ENCODE measurements at regions not wholly inside any gene's neighbourhood (a gene's known extent, or its start where the extent isn't known, plus 50 kb on each side); places are given as distances from the start of the nearest gene placed in this dataset.
"Not testable (repeated sequence)": the region's sequence is repeated elsewhere in the genome, so short reads cannot be mapped to it uniquely, and the experiment has no call there.

DNA sequence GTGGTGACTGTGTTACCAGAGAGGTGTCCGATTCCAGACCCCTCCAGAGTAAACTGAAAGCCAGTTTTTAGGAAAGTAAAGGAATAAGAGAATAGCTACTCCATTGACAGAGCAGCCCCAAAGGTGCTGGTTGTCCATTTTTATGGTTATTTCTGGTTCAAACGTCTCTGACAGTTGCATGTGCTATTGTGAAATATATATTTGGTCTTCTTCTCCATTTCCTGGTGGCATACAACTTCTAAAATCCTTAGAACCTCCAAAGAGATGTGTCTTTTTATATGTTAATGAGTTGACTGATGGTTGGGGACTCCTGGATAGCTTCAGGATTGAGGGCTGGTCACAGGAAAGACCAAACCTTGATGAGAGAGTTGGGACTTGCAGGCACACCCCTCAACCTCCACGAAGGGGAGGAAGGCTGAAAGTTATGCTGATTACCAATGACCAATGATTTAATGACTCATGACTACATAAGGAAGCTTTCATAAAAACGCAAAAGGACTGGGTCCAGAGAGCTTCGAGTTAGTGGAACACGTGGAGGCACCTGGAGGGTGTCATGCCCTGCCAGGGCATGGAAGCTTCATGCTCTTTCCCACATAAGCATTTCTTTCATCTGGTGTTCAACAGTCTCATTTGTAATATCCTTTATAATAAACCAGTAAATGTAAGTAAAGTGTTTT lies 100.7 kb downstream of the SLC16A1 start:
- no peak for DNase-seq

DNA sequence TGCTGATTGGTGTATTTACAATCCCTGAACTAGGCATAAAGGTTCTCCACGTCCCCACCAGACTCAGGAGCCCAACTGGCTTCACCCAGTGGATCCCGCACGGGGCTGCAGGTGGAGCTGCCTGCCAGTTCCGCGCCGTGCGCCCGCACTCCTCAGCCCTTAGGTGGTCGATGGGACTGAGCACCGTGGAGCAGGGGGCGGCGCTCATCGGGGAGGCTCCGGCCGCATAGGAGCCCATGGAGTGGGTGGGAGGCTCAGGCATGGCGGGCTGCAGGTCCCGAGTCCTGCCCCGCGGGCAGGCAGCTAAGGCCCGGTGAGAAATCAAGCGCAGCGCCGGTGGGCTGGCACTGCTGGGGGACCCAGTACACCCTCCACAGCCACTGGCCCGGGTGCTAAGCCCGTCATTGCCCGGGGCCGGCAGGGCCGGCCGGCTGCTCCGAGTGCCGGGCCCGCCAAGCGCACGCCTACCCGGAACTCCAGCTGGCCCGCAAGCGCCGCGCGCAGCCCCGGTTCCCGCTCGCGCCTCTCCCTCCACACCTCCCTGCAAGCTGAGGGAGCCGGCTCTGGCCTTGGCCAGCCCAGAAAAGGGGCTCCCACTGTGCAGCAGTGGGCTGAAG lies 101.5 kb downstream of the SLC16A1 start:
- not testable (repeated sequence) for DNase-seq

DNA sequence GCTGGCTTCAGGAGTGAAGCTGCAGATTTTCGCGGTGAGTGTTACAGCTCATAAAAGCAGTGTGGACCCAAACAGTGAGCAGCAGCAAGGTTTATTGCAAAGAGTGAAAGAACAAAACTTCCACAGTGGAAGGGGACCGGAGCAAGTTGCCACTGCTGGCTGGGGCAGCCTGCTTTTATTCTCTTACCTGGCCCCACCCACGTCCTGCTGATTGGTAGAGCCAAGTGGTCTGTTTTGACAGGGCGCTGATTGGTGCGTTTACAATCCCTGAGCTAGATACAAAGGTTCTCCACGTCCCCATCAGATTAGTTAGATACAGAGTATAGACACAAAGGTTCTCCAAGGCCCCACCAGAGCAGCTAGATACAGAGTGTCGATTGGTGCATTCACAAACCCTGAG lies 102.1 kb downstream of the SLC16A1 start:
- not testable (repeated sequence) for DNase-seq

DNA sequence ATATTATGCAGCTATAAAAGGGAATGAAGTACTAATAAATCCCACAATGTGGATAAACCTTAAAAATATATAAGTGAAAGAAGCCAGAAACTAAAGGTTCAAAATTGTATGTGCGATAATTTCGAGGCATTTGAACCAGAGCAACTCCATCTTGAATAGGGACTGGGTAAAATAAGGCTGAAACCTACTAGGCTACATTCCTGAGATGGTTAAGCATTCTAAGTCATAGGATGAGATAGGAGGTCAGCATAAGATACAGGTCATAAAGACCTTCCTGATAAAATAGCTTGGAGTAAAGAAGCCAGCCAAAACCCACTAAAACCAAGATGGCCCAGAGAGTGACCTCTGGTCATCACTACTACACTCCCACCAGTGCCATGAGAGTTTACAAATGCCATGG lies 103.1 kb downstream of the SLC16A1 start:
- DNase-seq, result no peak

DNA sequence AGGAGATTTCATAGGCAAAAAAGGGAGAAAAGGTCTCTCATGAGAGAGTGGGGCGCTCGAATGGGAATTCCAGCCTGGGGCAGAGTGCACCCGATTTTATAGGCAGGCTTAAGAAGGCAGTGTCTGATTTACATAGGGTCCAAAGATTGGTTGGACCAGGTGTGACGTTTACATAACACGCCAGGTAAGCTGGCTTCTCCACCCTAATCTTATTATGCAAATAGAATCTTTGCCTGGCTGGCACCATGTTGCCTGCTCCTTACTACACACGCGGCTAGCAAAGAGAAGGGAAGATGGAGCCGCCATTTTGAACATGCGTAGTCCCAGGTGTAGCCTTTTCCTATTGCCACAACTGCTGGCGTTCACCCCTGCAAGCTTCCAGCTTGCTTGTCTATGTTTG lies 103.7 kb downstream of the SLC16A1 start:
- no peak for DNase-seq

DNA sequence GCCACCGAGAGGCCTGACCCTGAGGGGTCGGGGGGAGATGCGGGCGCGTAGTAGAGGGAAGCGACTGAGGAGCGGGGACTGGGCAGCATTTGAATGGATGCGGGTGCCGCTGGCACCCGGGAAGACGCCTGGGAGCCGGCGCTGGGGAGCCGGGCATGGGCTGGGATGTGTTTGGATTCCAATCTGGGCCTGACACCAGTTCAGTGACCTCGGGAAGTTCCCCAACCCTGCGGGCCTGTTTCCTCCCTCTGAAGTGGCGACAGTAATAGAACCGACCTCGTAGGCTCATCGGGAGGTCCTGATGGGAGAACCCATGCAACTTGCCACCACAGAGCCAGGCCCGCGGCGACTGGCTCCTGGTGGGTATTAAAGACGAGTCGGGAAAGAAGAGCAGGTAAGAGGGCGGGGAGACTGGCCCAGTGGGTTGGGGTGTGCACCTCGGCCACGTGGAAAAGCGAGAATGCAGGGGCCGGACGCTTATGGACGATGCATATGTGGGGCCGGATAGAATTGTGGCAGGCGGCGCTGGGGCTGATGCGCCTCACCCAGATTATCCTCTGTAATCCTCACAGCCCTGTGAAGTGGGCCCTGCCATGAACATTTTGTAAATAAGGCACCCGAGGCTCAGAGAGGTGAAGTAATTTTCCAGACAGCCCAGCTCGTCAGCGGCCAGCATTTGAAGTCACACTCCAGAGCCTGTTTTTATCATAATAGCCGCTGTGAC lies 105.8 kb downstream of the SLC16A1 start:
- DNase-seq, result no peak

DNA sequence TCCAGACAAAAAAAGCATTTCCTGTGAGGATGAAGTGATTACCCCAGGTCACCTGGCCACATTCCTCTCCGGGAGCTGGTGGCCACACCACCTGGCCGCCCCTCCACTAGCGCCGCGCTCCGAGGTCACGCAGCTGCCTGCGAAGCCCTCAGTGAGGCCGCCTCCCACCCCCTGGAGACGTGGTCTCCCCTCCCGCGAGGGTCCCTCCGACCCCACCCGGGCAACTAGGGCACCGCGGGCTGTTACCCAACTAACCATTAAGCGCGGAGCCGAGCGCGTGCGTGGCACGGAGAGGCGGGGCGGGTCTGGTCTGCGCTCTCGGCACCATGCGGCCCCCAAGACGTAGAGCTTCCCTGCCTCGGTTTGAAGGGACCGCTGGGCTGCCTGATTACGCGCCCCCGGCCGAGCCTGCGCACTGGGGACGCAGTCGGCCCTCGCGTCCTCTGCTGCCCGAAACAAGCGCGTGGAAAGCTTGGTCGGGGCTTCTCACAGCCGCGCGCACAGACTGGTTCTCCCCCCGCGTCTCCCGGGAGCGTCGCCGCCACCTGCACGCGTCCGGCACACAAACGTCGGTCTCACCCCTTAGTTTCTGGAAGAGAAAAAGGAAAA lies 106.5 kb downstream of the SLC16A1 start:
- DNase-seq, result no peak

DNA sequence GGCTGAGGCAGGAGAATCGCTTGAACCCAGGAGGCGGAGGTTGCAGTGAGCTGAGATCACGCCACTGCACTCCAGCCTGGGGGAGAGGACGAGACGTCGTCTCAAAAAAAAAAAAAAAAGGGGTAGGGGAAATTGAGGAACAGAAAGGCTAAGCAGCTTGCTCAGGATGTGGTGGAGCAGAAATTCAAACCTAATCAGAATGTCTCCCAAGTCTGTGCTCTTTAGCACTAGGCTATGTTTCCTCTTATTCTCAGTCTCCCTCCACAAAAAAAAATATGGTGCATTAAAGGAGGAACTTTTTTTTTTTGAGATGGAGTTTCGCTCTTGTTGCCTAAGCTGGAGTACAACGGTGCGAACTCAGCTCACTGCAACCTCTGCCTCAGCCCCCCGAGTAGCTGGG lies 114.2 kb downstream of the SLC16A1 start:
- no peak for DNase-seq

DNA sequence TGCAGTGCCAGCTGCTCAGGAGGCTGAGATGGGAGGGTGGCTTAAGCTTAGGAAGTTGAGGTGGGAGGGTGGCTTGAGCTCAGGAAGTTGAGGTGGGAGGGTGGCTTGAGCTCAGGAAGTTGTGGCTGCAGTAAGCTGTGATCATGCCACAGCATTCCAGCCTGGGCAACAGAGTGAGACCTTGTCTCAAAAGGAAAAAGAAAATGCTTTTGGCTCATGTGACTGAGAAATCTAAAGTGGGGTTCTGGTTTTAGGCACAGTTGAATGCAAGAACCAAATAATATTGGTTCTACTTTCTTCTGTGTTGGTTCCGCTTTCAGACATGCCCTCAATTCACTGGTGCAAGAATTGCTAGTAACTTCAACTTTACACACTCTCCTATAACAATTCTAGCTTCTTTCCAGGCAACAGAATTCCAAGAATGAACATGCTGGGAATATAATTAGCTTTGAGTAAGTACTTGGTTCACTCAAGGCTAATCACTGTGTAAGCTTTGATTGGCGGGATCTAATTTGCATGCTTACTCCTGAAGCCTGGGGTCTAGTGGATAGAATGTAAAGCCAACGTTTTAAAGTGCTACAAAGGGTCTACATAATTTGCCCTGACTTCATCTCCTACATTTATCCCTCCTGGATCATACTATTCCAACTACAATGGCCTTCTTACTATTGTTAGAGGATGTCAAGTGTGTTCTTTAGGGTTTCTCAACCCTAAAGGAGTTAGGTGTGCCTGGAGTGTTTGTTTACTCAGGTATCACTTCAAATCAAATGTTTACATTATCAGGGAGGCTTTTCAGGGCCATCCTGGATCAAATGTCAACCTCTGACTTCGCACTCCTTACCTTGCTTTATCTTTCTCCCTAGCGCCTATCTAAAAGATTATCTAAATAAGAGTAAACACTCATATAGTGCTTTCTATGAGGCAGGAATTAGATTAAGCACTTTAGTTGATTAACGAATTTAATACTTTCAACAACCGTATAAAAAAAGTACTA lies 115.1 kb downstream of the SLC16A1 start:
- DNase-seq, result peak; percentile 77

DNA sequence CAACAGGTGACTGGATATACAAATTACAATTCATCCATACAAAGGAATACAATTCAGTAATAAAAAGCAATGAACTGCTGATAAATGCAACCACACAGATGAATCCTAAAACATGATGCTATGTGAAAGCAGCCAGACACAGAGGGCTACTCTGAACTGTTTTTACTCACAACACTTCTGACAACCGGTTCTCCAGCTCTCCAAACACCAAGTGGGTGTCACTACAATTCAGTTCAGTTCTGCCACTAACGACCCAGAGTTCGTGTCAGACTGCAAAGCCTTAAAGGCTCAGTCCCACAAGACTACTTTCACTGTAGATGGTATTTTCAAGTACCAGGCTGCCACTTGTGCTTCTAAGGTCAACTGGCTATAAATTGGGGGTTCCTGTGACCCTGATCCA lies 119.4 kb downstream of the SLC16A1 start:
- DNase-seq, result no peak

DNA sequence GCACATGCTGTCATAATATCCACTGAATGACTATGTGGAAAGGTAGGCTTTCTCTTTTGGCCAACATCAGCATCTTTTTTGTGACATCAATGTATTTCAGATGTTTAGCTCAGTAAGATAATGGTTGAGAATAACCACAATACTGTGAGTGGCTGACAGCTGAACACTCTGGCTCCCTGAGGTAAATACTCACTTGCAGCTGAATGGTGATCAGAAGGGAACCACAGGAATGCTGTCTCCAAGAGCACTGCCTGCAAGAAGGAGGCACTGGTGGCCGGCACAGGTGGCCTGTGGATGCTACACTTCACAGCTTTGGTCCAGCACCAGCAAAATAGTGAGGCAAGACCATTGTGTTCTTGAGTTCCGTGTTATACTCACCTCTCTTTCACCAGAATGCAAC lies 118.7 kb upstream of the PPM1J start:
- DNase-seq, result no peak

DNA sequence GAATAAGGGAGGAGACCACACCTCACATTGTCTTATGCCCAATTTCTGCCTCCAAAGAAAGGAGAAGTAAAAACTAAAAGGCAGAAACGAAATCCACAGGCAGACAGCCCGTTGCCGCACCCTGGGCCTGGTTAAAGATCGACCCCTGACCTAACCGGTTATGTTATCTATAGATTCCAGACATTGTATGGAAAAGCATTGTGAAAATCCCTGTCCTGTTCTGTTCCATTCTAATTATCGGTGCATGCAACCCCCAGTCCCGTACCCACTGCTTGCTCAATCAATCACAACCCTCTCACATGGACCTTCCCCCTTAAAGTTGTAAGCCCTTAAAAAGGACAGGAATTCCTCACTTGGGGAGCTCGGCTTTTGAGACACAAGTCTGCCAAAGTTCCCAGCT lies 117.1 kb upstream of the PPM1J start:
- DNase-seq, result not testable (repeated sequence)

DNA sequence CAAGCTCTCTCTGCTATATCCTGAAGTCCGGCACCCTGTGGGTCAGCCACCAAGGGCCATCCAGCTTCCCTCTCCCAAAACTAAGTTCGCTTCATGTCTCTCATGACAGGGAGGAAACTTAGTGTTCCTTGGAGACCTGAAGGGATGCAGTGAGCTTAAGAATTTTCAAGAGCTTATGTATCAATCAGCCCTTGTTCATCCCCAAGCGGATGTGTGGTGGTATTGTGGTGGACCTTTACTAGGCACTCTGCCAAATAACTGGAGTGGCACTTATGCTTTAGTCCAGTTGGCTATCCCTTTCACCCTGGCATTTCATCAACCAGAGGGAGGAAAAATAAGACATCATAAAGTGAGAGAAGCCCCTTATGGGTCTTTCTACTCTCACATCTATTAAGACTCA lies 114.6 kb upstream of the PPM1J start:
- DNase-seq, result not testable (repeated sequence)

DNA sequence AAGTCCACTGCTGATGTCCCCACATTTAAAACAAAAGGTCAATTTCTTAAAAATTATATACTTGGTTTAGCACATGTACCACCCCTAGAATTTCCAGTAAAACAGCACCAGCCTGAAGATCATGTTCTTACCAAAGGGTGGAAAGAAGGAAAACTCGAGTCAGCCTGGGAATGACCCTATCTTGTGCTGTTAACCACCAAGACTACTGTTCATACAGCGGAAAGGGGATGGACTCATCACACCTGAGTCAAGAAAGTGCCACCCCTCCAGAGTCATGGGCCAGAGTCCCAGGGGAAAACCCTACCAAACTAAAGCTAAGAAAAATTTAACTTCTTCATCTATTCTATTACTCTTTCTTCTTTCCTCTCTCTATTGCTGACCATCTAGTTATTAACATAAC lies 113.6 kb upstream of the PPM1J start:
- DNase-seq, result no peak

DNA sequence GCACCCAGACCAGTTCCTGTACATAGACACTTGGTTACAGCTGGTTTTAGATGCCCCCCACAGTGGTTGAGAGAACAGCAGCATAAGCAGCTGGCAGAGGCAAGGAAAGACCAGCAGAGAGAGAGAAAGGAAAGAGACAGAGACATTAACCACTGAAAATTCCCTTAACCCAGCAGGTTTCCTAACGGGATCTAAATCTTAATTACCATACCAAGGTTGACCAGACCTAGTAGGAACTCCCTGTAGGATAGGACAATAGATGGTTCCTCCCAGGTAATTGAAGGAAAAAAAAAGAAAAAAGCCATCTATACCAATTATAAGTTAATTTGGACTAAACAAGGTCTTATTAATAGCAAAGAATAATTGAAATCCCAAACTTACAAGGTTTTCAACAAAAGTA lies 112.3 kb upstream of the PPM1J start:
- DNase-seq, result not testable (repeated sequence)

DNA sequence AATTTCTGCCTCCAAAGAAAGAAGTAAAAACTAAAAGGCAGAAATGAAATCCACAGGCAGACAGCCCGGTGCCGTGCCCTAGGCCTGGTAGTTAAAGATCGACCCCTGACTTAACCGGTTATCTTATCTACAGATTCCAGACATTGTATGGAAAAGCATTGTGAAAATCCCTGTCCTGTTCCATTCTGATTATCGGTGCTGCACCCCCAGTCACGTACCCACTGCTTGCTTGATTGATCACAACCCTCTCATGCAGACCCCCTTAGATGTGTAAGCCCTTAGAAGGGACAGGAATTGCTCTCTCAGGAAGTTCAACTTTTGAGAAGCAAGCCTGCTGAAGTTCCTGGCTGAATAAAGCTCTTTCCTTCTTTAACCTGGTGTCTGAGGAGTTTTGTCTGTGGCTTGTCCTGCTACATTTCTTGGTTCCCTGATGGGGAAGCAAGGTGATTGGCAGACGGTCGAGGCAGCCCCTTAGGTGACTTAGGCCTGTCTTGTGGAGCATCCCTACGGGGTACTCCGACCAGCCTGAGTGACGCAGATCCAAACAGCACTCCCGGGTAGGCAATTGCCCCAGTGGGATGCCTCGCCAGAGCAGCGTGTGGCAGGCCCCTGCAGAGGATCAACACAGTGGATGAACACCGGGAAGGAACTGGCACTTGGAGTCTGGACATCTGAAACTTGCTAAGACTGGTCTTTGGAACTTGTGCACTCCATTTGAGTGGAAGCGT lies 111.2 kb upstream of the PPM1J start:
- DNase-seq, result no peak

DNA sequence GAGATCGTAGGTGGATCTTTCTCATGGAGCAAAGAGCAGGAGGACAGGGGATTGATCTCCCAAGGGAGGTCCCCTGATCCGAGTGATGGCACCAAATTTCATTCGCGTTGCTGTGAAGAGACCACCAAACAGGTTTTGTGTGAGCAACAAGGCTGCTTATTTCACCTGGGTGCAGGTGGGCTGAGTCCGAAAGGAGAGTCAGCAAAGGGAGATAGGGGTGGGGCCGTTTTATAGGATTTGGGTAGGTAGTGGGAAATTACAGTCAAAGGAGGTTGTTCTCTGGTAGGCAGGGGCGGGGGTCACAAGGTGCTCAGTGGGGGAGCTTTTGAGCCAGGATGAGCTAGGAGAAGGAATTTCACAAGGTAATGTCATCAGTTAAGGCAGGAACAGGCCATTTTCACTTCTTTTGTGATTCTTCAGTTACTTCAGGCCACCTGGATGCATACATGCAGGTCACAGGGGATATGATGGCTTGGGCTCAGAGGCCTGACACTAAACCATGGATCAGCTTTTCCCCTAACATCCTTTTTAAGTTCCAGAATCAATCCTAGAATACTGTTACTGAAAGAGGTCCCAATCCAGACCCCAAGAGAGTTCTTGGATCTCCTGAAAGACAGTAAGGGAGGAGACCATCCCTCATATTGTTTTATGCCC lies 110.6 kb upstream of the PPM1J start:
- DNase-seq, result not testable (repeated sequence)

DNA sequence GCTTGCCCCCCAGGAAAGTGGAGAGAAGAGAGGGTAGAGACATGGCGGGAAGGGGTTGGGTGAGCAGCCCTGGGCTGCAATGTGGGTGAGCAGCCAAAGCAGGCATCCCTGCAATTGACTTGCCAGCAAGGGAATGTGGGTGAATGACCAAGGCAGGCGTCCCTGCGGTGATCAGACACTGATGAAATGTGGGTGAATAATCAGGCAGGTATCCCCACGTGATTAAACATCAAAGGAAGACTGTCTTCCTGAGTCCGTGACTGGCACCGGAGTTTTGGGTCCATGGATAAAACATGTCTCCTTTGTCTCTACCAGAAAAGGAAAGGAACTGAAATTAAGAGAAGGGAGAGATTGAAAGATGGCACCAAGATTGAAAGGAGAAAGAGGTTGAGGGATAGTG lies 109.9 kb upstream of the PPM1J start:
- DNase-seq, result not testable (repeated sequence)

DNA sequence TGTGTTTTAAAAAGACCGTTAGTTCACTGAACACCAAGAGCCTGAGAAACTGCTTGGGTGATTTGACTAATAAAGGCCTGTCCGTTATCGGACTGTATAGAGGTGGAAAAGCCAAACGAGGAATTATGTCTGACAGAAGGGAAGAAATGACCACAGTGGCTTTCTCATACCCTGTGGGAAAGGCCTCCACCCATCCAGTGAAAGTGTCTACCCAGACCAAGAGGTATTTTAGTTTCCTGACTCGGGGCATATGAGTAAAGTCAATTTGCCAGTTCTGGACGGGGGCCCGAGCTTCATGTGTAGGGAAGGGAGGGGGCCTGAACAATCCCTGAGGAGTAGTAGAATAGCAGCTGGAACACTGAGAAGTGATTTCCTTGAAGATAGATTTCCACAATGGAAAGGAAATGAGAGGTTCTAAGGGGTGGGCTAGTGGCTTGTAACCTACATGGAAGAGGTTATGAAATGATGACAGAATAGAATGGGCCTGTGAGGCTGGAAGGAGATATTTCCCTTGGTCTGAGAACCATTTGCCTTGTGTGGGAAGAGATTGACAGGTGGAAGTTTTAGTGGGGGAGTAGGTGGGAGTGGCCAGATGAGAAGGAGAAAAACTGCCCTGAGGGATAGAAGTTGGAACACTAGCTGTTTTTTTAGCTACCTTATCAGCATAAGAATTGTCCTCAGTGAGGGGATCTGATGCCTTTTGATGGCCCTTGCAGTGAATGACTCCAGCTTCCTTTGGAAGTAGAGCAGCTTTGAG lies 106.4 kb upstream of the PPM1J start:
- not testable (repeated sequence) for DNase-seq

DNA sequence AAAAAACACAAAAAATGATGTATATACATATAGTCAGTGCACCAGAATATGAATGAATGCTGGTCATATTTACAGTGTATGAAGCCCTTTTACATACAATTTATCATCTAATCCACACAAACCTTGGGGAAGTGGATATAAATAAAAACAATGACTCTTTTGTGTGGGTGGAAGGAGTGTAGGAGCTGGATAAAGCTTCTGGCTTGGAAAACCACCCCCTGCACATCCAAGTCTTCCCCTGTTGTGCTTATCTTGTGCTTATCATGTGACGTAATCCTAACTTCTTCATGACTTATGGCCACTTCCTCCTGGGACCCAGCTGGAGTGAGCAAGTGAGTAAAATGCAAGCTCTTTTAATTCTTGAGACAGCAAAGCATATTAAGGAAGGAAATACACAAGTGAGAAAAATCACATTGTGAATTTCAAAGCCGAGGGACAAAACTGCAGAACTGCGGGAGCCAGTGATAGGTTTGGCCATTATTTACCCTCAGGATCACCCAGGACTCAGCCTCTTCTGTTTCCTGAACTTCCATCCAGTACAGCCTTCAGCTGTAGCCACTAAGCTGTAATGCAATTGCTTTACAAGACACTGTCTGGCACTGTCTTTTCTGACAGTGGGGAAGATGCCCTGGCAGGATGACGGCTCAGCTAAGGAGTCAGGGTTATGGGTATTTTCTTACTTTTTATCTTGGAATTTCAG lies 104.0 kb upstream of the PPM1J start:
- DNase-seq, result no peak

Measured in NCI-H2029 (cell line).